Fibroblast of lung (primary cell): ENCODE measurements at regions not wholly inside any gene's neighbourhood (a gene's known extent, or its start where the extent isn't known, plus 50 kb on each side); places are given as distances from the start of the nearest gene placed in this dataset.

Experiments
- DNase-seq, 2 donors: peaks; one replicate each; pipeline versions ENCODE4 v3.0.0 to v3.0.0-alpha.2; 2010; ENCODE audit warnings: low read depth in 2 of 2
- H2AFZ ChIP-seq: 2 replicates; pipeline ENCODE4 v1.5.1; 2012; ENCODE audit warnings: low read length, control low read depth, inconsistent platforms
- H3K27ac ChIP-seq: 2 replicates; pipeline ENCODE4 v1.5.1; 2011; ENCODE audit warnings: low read length, control low read depth; ENCODE audit not compliant: insufficient read depth
- H3K27me3 ChIP-seq: 2 replicates; pipeline ENCODE4 v1.5.1; 2011; ENCODE audit warnings: mild to moderate bottlenecking, low read length; ENCODE audit not compliant: control insufficient read depth, insufficient read depth
- H3K36me3 ChIP-seq: 2 replicates; pipeline ENCODE4 v1.5.1; 2011; ENCODE audit warnings: low read length; ENCODE audit not compliant: control insufficient read depth, insufficient read depth
- H3K4me1 ChIP-seq: 2 replicates; pipeline ENCODE4 v1.5.1; 2011; ENCODE audit warnings: low read length; ENCODE audit not compliant: control insufficient read depth, insufficient read depth; ENCODE audit errors: extremely low read depth
- H3K4me2 ChIP-seq: 2 replicates; pipeline ENCODE4 v1.5.1; 2011; ENCODE audit warnings: low read length, control low read depth; ENCODE audit not compliant: insufficient read depth; ENCODE audit errors: extremely low read depth
- H3K4me3 ChIP-seq, 4 experiments: fragments of 200-600 bp in 1 of 4; sonication (generic) in 1 of 4; replicated peaks in 1 of 4; 2 replicates each; pipeline ENCODE4 v1.5.1; 2011 to 2016; ENCODE audit warnings: low read length in 4 of 4, low read depth in 3 of 4, mild to moderate bottlenecking in 3 of 4, control low read depth in 2 of 4, inconsistent platforms in 1 of 4, mixed read lengths in 1 of 4; ENCODE audit not compliant: insufficient read depth in 1 of 4; ENCODE audit errors: control extremely low read depth in 1 of 4
- H3K79me2 ChIP-seq: 2 replicates; pipeline ENCODE4 v1.5.1; 2012; ENCODE audit warnings: mild to moderate bottlenecking, low read length, inconsistent platforms; ENCODE audit not compliant: control insufficient read depth, insufficient read depth
- H3K9ac ChIP-seq: 2 replicates; pipeline ENCODE4 v1.5.1; 2011; ENCODE audit warnings: mild to moderate bottlenecking, low read length, control low read depth; ENCODE audit not compliant: insufficient read depth
- H3K9me3 ChIP-seq: 2 replicates; pipeline ENCODE4 v1.5.1; 2012; ENCODE audit warnings: low read depth, low read length; ENCODE audit not compliant: control insufficient read depth, insufficient read depth
- H4K20me1 ChIP-seq: 2 replicates; pipeline ENCODE4 v1.5.1; 2011; ENCODE audit warnings: low read length; ENCODE audit not compliant: control insufficient read depth, insufficient read depth; ENCODE audit errors: extremely low read depth
- EZH2 ChIP-seq: IDR thresholded peaks from 2 replicates; pipeline ENCODE4 v1.5.1; 2012; ENCODE audit warnings: low read length, control low read depth, mild to moderate bottlenecking; ENCODE audit errors: missing control alignments
- TF ChIP-seq, protein P1 (sequence below), 2 donors: IDR thresholded peaks in 1 of 2; conservative IDR thresholded peaks in 1 of 2; 1 replicate in 1 of 2; 2 replicates in 1 of 2; pipeline ENCODE4 v1.5.1; 2011 to 2012; ENCODE audit warnings: low read length in 2 of 2, control low read depth in 1 of 2, inconsistent platforms in 1 of 2, low read depth in 1 of 2, mild to moderate bottlenecking in 1 of 2

GRCh38 chr3:188036375-188037194 is 117.4 kb upstream of the LPP start:
- no peak overlapping the region for H3K4me3 ChIP-seq
- no peak for DNase-seq
- H3K36me3 ChIP-seq: no peaks in the 10 kb centered on the region
- H3K4me2 ChIP-seq: no peak overlapping the region
- no peak overlapping the region for H2AFZ ChIP-seq
- no peaks in the 10 kb centered on the region for H3K79me2 ChIP-seq
- no peaks in the 10 kb centered on the region for H3K27me3 ChIP-seq
- H4K20me1 ChIP-seq: no peaks in the 10 kb centered on the region
- H3K4me1 ChIP-seq: peaks cover 4% of the 10 kb centered on the region
- TF ChIP-seq, protein P1, sequence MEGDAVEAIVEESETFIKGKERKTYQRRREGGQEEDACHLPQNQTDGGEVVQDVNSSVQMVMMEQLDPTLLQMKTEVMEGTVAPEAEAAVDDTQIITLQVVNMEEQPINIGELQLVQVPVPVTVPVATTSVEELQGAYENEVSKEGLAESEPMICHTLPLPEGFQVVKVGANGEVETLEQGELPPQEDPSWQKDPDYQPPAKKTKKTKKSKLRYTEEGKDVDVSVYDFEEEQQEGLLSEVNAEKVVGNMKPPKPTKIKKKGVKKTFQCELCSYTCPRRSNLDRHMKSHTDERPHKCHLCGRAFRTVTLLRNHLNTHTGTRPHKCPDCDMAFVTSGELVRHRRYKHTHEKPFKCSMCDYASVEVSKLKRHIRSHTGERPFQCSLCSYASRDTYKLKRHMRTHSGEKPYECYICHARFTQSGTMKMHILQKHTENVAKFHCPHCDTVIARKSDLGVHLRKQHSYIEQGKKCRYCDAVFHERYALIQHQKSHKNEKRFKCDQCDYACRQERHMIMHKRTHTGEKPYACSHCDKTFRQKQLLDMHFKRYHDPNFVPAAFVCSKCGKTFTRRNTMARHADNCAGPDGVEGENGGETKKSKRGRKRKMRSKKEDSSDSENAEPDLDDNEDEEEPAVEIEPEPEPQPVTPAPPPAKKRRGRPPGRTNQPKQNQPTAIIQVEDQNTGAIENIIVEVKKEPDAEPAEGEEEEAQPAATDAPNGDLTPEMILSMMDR (conservative IDR thresholded peaks at IDR 0.05 in 1 of 2, IDR thresholded peaks at IDR 0.05 in 1 of 2; ENCODE audit: low read depth in 1 of 2, low read length in 2 of 2): no peak
- TF ChIP-seq EZH2: no peak
- H3K9me3 ChIP-seq: no peaks in the 10 kb centered on the region
- H3K27ac ChIP-seq: no peak overlapping the region
- H3K9ac ChIP-seq: no peak overlapping the region

DNA sequence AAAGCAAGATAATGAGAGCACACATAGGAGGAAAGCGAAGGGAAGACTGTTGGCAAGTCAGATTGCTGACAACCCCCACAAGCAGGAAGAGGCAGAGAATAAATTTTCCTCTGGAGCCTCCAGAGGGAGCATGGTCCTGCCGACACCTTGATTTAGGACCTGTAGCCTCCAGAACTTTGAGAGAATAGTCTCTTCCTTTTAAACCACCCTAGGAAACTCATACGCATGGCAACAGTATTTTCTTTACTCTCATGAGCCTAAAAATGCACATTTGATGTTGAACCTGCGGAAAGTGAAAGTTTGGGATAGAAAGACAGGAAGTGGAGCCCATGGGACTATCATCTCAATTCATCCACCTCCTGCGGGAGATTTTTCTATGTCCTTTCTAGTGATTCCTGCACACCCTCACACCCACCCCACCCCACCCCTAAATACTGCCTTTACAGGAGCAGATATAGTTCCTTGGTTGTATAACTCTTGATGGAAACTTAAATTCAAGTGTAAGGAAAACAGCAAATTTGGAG is 116.7 kb upstream of the LPP start:
- TF ChIP-seq, protein P1 (conservative IDR thresholded peaks at IDR 0.05 in 1 of 2, IDR thresholded peaks at IDR 0.05 in 1 of 2; ENCODE audit: low read depth in 1 of 2, low read length in 2 of 2): peak; percentile 35 to 44
- no peak for TF ChIP-seq EZH2
- no peak overlapping the region for H2AFZ ChIP-seq
- no peaks in the 10 kb centered on the region for H3K9me3 ChIP-seq
- H3K4me2 ChIP-seq: no peak overlapping the region
- H3K4me1 ChIP-seq: peaks cover 4% of the 10 kb centered on the region
- no peak overlapping the region for H3K27ac ChIP-seq
- H3K4me3 ChIP-seq: no peak overlapping the region
- no peaks in the 10 kb centered on the region for H3K36me3 ChIP-seq
- no peaks in the 10 kb centered on the region for H3K79me2 ChIP-seq
- H3K27me3 ChIP-seq: no peaks in the 10 kb centered on the region
- no peak overlapping the region for H3K9ac ChIP-seq
- no peaks in the 10 kb centered on the region for H4K20me1 ChIP-seq
- DNase-seq: peak; percentile 48 to 51

DNA sequence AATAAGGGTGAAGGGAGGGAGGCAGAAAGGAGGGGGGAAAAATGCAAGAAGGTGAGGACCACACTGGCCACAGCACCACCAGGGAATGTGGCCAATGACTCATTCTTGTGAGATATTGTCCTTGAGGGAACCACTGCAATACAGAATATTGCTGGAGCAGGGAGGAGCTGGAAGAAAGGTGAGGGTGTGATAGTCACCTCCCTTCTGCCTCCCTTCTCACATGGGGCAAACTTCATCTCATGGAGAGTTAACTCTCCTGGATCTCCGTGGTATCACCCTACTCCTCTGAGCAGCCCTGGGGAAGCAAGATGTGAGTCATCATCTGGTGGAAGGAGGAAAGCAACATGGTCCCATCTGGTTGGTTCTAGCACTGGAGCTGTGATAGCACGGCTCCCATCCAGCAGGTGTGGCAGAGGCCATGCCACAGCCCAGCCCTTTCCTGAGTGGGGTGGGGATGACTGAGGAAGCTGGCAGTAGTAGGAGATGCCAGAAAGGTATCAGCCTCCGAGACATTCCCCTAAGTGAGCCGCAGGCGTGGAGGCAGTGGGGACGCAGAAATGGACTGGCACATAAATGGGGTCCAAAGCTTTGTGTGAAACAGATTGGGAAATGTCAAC is 115.9 kb upstream of the LPP start:
- Histone ChIP-seq H4K20me1 (no peaks in the 10 kb centered on the region), H3K27ac (no peak overlapping the region), H3K79me2 (no peaks in the 10 kb centered on the region), H2AFZ (no peak overlapping the region), H3K36me3 (no peaks in the 10 kb centered on the region), H3K4me2 (no peak overlapping the region), H3K9ac (no peak overlapping the region), H3K4me1 (peaks cover 4% of the 10 kb centered on the region), H3K4me3 (no peak overlapping the region), H3K27me3 (no peaks in the 10 kb centered on the region), H3K9me3 (no peaks in the 10 kb centered on the region)
- TF ChIP-seq, protein P1 (conservative IDR thresholded peaks at IDR 0.05 in 1 of 2, IDR thresholded peaks at IDR 0.05 in 1 of 2; ENCODE audit: low read depth in 1 of 2, low read length in 2 of 2): no peak
- TF ChIP-seq EZH2: no peak
- DNase-seq: peak in 1 of 2 donors; percentile 68
